Tibial artery (tissue), 4 donors: ENCODE measurements at regions not wholly inside any gene's neighbourhood (a gene's known extent, or its start where the extent isn't known, plus 50 kb on each side); places are given as distances from the start of the nearest gene placed in this dataset.
"Not testable (repeated sequence)": the region's sequence is repeated elsewhere in the genome, so short reads cannot be mapped to it uniquely, and the experiment has no call there.

Experiments used
- DNase-seq, 2 donors: peaks; one replicate each; pipeline ENCODE4 v3.0.0-alpha.2; 2019
- H3K27ac ChIP-seq, 2 donors: fragments of 200-600 bp; sonication (generic) in 1 of 2; 1 replicate in 1 of 2; 2 replicates in 1 of 2; pipeline ENCODE4 v1.5.1; 2018 to 2019; ENCODE audit warnings: mild to moderate bottlenecking in 1 of 2
- H3K27me3 ChIP-seq, 2 donors: fragments of 200-600 bp; sonication (generic) in 1 of 2; one replicate each; pipeline versions ENCODE4 v1.5.1 to v1.6.0; 2016 to 2019
- H3K36me3 ChIP-seq, 3 donors: fragments of 200-600 bp; sonication (generic) in 2 of 3; one replicate each; pipeline ENCODE4 v1.5.1; 2016 to 2019; ENCODE audit warnings: mild to moderate bottlenecking in 2 of 3
- H3K4me1 ChIP-seq, 4 donors: fragments of 200-600 bp; sonication (generic) in 2 of 4; 1 replicate in 3 of 4; 2 replicates in 1 of 4; pipeline ENCODE4 v1.5.1; 2016 to 2019
- H3K4me3 ChIP-seq, 2 donors: fragments of 200-600 bp; sonication (generic) in 1 of 2; 1 replicate in 1 of 2; 2 replicates in 1 of 2; pipeline ENCODE4 v1.5.1; 2018 to 2019; ENCODE audit warnings: mild to moderate bottlenecking in 2 of 2
- H3K9me3 ChIP-seq, 3 donors: fragments of 200-600 bp; sonication (generic) in 1 of 3; one replicate each; pipeline ENCODE4 v1.5.1; 2016 to 2019
- intact Hi-C: fragments of 100-400 bp; cut with DNase I; formaldehyde crosslinking; loops from one replicate; pipeline ENCODE4 v1.15.0; 2023; ENCODE audit warnings: low total_unique reads
- TF ChIP-seq, protein P1 (sequence below), 2 experiments: fragments of 200-600 bp in 1 of 2; fragments of 450-650 bp in 1 of 2; IDR thresholded peaks; one replicate each; pipeline ENCODE4 v1.5.1; 2017 to 2019; ENCODE audit warnings: antibody characterized with exemption in 2 of 2, mild to moderate bottlenecking in 1 of 2, moderate library complexity in 1 of 2

DNA sequence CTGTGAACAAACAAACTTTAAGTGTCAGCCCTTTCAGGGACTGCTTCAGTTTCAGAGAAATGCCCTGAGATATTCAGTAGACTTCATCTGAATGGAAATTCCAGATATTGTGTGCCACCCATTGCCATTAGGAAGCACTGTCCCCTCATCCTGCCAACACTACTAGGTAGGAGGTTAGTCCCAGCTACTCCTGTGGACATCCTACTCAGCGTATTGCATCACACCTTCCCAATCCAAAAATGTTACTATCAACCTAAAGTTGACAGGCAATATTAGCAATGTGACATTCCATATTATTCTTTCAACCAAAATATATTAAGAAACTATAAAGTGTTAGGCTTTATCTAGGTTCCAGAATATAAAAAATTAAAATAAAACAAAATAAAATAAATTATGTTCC is 552.0 kb upstream of the ST8SIA4 start:
- Histone ChIP-seq H3K27me3 (no peaks in the 10 kb centered on the region), H3K36me3 (no peaks in the 10 kb centered on the region), H3K4me3 (no peak overlapping the region), H3K4me1 (no peaks in the 10 kb centered on the region), H3K27ac (no peak overlapping the region), H3K9me3 (no peaks in the 10 kb centered on the region)
- TF ChIP-seq, protein P1, sequence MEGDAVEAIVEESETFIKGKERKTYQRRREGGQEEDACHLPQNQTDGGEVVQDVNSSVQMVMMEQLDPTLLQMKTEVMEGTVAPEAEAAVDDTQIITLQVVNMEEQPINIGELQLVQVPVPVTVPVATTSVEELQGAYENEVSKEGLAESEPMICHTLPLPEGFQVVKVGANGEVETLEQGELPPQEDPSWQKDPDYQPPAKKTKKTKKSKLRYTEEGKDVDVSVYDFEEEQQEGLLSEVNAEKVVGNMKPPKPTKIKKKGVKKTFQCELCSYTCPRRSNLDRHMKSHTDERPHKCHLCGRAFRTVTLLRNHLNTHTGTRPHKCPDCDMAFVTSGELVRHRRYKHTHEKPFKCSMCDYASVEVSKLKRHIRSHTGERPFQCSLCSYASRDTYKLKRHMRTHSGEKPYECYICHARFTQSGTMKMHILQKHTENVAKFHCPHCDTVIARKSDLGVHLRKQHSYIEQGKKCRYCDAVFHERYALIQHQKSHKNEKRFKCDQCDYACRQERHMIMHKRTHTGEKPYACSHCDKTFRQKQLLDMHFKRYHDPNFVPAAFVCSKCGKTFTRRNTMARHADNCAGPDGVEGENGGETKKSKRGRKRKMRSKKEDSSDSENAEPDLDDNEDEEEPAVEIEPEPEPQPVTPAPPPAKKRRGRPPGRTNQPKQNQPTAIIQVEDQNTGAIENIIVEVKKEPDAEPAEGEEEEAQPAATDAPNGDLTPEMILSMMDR (IDR thresholded peaks at IDR 0.05): no peak
- no peak for DNase-seq
- intact Hi-C loops: no loop called here

DNA sequence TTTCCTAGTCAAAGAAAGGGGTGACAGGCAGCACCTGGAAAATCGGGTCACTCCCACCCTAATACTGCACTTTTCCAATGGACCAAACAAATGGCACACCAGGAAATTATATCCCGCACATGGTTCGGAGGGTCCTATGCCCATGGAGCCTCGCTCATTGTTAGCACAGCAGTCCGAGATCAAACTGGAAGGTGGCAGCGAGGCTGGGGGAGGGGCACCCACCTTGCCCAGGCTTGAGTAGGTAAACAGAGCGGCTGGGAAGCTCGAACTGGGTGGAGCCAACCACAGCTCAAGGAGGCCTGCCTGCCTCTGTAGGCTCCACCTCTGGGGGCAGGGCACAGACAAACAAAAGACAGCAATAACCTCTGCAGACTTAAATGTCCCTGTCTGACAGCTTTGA is 539.2 kb upstream of the ST8SIA4 start:
- H3K4me3 ChIP-seq: not testable (repeated sequence)

DNA sequence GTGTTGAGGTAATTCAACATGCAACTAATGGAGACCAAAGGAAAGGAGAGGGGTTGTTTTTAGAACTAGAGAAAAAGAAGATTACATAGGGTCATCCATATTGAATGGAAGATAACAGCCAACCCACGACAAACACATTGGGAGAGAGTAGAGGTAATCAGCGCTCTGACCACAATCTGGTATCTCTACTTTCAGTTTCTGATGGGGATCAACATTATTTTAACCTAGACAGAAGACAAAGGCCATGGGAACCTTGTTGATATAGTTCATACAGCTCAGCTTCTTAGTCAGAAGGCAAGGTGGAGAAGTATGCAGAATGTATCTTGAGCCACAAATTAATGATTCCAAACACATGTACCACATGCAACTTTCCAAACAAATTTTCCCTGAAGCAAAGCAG is 537.1 kb upstream of the ST8SIA4 start:
- TF ChIP-seq, protein P1 (IDR thresholded peaks at IDR 0.05): no peak
- no peak overlapping the region for H3K4me3 ChIP-seq
- H3K9me3 ChIP-seq: peaks cover 0 to 5% (median 0%) of the 10 kb centered on the region in 3 donors
- intact Hi-C loops: no loop called here
- H3K27ac ChIP-seq: no peak overlapping the region
- H3K36me3 ChIP-seq: no peaks in the 10 kb centered on the region
- no peak for DNase-seq
- H3K27me3 ChIP-seq: no peaks in the 10 kb centered on the region
- H3K4me1 ChIP-seq: no peaks in the 10 kb centered on the region

More for the DNA sequence above, 539.2 kb upstream of the ST8SIA4 start:
- DNase-seq, H3K4me1 ChIP-seq, H3K36me3 ChIP-seq, H3K27me3 ChIP-seq, H3K9me3 ChIP-seq, intact Hi-C loops, H3K27ac ChIP-seq: not testable (repeated sequence)

DNA sequence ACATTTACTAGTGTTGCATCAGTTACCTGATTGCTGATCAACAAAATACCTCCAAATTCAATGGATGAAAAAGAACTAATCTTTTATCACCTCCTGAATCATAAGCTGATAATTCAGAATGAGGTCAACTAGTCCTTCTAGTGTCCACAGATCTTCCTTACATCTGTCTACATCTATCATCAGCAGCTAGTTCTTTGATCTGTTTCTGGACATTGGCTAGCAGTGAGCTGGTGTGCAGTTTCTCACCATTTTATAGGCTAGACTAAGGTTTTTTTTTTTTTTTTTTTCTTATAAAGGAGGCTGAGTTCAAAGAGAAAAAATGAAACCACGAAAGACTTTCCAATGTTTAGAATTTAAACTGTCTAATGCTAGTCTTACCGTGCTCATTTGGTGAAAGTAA is 534.3 kb upstream of the ST8SIA4 start:
- intact Hi-C loops: no loop called here
- no peak for DNase-seq
- TF ChIP-seq, protein P1 (IDR thresholded peaks at IDR 0.05): no peak
- Histone ChIP-seq H3K9me3 (peaks cover 0 to 5% (median 0%) of the 10 kb centered on the region in 3 donors), H3K36me3 (no peaks in the 10 kb centered on the region), H3K27ac (no peak overlapping the region), H3K4me3 (no peak overlapping the region), H3K27me3 (no peaks in the 10 kb centered on the region), H3K4me1 (no peaks in the 10 kb centered on the region)

DNA sequence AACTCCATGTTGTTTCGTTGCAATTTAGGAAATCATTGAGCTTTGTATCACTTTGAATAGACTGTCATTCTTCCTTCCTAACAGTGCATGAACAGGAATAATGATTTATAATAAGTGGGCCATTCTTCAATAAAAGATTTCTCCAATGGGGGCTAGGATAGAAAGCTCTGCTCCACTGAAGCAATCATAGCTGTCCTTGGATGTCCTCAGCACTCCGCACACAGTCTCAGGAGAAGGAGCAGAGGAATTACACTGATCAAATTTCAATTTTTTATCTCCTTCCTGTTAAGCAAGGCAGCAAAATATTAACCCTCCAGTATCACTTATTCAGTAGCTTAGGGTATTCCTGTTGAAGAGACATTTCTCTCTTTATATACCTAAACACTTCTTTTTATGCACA is 532.7 kb upstream of the ST8SIA4 start:
- Histone ChIP-seq H3K4me3 (no peak overlapping the region), H3K9me3 (no peaks in the 10 kb centered on the region), H3K36me3 (no peaks in the 10 kb centered on the region), H3K27ac (no peak overlapping the region), H3K4me1 (no peaks in the 10 kb centered on the region), H3K27me3 (no peaks in the 10 kb centered on the region)
- TF ChIP-seq, protein P1 (IDR thresholded peaks at IDR 0.05): no peak
- intact Hi-C loops: no loop called here
- DNase-seq: no peak

DNA sequence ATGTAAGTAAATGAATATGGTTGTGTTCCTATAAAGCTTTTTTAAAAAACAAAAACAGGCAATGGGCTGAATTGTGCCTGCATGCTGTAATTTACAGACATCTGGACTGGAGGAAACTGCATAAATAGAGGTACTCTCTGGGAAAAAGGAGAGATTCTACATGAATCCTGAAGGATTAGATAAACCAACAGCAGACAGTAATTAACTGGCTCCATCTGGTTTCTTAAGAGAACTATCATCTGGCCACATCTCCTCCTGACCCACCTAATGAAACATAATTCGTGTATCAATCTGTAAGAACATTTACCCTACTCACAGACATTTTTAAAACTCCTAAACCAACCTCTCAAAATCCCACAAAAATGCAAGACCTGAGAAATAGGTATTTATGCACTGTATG is 528.1 kb upstream of the ST8SIA4 start:
- no peaks in the 10 kb centered on the region for H3K36me3 ChIP-seq
- no peaks in the 10 kb centered on the region for H3K27me3 ChIP-seq
- H3K9me3 ChIP-seq: no peaks in the 10 kb centered on the region
- peaks cover 0 to 9% (median 2%) of the 10 kb centered on the region in 4 donors for H3K4me1 ChIP-seq
- H3K27ac ChIP-seq: no peak overlapping the region
- no peak for DNase-seq
- TF ChIP-seq, protein P1 (IDR thresholded peaks at IDR 0.05): no peak
- no peak overlapping the region for H3K4me3 ChIP-seq
- intact Hi-C loops: no loop called here
